HG03558 (cell line): ENCODE measurements at regions not wholly inside any gene's neighbourhood (a gene's known extent, or its start where the extent isn't known, plus 50 kb on each side); places are given as distances from the start of the nearest gene placed in this dataset.

ENCODE experiments used
- ATAC-seq: cut with Tn5 transposase; IDR thresholded peaks from one replicate; pipeline ENCODE4 v1.9.1; 2021; ENCODE audit warnings: moderate number of reproducible peaks; ENCODE audit not compliant: unreplicated experiment; ENCODE audit errors: extremely low read depth

- no peak for ATAC-seq
Measured at GRCh38 chr5:4043135-4043534, 447.5 kb downstream of the IRX1 start.

DNA sequence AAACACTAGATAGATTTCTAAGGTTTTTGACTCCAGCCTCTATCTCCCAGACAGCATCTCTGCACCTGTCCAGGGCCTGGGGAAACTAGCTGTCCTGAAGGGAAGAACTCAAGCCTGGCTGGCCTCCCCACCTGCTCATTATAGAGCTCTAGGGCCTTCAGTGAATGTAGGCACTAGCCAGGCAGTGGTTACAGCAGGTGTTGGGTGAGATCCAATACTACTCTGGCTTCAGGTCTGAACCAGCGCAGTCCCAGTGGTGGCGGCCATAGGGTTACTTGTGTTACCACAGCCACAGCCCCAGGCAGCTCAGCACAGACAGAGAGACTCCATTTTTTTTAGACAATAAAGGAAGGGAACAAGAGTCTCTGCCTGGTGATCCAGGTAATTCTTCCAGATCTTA lies 449.2 kb downstream of the IRX1 start:
- ATAC-seq: no peak

DNA sequence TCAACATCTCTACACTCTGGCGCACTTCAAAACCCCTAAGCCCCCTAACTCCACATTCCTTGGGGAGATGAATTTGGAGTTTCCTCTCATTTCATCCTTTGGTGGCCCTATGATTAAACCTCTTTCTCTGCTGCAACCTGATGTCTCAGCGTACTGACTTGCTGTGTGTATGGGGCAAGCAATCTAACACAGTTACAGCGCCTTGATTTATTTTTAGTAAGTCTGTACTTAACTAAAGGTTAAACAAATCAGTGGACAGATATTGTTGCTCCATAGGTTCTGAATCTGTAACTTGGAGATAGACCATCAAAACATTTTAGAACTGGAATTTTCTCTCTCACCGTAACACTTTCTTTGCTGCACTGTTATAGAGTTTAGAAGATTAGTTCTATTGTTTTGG lies 452.8 kb downstream of the IRX1 start:
- ATAC-seq: no peak

DNA sequence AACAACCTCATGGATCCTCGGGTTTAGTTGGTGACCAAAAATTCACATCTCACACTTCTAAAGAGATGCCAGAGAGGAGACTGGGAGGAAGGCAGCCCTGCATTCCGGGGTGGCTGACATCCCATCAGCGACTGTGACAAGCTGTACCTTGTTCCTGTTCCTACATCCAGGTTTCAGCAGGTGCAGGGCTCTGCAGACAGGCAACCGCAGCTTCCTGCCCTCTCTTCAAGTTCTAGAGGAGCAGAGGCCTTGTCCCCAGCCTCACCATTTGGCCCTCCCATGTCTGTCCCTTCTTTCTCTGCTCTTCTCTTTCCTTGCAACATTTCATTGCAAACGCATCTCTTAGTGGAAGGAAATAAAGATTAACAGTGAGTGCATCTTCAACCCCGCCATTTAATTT lies 454.6 kb downstream of the IRX1 start:
- ATAC-seq: no peak

DNA sequence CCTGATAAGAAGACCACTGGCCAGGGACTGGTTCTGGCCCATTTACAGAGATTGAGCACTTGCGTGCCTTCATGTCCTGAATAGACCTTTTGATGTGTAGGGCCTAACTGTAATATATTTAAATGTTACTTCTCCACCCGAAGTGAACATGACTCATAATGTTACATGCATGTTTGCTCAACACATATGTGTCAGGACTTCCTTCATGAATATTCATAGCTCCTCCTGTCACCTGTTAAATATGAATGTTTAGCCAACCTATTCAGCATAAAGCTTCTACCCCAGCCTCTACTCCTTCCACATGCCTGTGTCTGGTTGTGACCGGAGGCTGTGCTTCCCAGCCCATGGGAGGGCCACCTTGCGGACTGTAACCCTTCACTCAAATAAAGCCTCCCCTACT lies 457.5 kb downstream of the IRX1 start:
- no peak for ATAC-seq

- no peak for ATAC-seq
Measured at GRCh38 chr5:4054092-4054491, 458.5 kb downstream of the IRX1 start.

- ATAC-seq: no peak
Measured at GRCh38 chr5:4058899-4059298, 463.3 kb downstream of the IRX1 start.

- ATAC-seq: no peak
Measured at GRCh38 chr5:4065472-4066320, 470.1 kb downstream of the IRX1 start.

GRCh38 chr5:4068171-4068570 lies 472.5 kb downstream of the IRX1 start:
- ATAC-seq: no peak

DNA sequence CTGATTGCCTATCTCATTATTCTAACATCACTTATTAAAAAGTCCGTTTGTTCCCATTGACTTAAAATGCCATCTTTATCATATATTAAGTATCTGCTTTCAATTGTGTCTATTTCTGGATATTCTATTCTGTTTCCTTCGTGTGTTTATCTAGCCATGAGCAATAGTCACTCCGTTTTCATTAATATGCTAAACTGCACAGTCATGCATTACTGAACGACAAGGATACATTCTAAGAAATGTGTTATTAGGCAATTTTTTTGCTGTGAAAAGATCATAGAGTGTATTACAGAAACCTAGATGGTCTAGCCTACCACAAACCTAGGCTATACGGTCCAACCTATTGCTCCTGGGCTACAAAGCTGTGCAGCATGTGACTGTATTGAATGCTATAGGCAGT lies 482.9 kb downstream of the IRX1 start:
- no peak for ATAC-seq

DNA sequence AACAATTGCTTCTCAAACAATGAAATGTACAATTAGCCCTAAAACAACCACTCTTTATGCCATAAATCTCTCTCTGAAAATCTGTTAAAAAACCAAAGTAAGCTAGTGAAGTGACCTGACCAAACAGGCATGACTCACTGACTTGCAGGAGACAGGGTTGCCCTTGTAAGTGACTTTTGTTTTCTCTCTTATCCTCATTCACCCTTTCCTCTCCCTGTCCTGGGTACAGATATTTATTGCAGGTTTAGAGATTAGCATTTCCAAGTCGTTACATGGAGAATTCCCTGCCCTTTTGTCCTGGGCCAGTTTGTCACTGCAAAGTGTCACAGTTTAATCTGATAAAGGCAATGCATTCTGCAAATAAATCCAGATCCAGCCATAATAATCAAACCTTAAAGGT lies 484.2 kb downstream of the IRX1 start:
- no peak for ATAC-seq

GRCh38 chr5:4080370-4080769 lies 484.7 kb downstream of the IRX1 start:
- ATAC-seq: no peak

- no peak for ATAC-seq
Measured at GRCh38 chr5:4081059-4081458, 485.4 kb downstream of the IRX1 start.

GRCh38 chr5:4081466-4081865 lies 485.8 kb downstream of the IRX1 start:
- no peak for ATAC-seq

GRCh38 chr5:4082966-4083564 lies 487.4 kb downstream of the IRX1 start:
- no peak for ATAC-seq

GRCh38 chr5:4083591-4084337 lies 488.1 kb downstream of the IRX1 start:
- ATAC-seq: no peak

GRCh38 chr5:4086081-4086480 lies 490.4 kb downstream of the IRX1 start:
- no peak for ATAC-seq

DNA sequence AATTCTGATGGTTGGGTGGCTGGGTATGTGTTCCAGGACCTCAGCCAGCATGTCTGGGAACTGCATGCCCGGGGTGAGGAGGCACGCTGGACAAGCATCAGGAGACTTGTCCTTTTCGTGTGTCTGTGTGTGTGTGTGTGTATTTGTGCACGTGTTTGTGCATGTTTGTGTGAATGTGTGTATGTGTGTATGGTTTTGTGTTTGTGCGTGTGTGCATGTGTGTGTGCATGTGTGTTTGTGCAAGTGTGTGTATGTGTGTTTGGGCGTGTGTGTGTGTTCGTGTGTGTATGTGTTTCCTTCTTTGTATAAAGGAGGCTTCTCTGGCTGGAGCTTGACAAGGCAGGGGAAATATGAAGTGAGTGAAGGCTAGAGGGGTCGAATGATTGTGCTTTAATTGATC lies 491.5 kb downstream of the IRX1 start:
- ATAC-seq: no peak

GRCh38 chr5:4089087-4089486 lies 493.5 kb downstream of the IRX1 start:
- ATAC-seq: no peak

DNA sequence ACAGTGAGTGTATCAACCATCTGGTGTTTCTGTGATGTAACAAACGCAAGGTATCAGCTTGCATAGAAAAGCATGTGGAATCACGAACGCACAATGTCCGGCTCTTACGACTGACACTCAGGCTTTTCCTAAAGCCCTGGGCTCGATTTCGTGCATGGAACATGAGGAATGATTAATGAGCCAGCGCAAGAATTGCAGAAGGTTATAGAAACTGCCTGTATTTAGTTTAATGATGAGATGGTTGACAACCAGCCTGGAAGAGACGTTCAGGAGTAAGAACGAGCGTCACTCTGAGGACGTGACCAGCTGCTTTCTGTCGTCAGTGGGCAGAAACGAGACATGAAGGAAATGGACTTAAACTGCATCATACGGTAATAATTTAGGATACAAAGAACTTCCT lies 497.6 kb downstream of the IRX1 start:
- ATAC-seq: no peak

DNA sequence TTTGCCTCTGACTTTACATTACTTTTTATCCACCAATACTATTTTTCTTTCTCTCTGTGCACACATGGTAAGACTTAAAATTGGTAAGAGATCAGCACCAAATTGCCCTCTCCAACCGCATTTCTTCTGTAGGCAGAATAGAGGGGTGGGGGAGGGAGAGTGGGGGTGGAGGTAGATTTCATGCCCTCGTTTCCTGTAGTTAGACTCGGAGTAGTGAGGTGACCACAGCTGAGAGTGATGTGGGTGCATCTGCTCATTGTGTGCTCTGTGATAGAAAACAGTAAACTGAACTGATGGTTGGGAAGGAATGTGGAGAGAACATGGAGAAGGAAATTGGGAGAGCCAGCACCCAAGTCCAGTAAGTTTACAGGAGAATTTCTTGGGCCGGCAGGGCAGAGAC lies 498.3 kb downstream of the IRX1 start:
- no peak for ATAC-seq
